Gastroesophageal sphincter (tissue), 3 donors: ENCODE measurements at regions not wholly inside any gene's neighbourhood (a gene's known extent, or its start where the extent isn't known, plus 50 kb on each side); places are given as distances from the start of the nearest gene placed in this dataset.

Experiments
- CTCF ChIP-seq, 4 experiments: fragments of 200-600 bp in 2 of 4; fragments of 450-650 bp in 2 of 4; sonication (generic) in 1 of 4; IDR thresholded peaks; one replicate each; pipeline ENCODE4 v1.5.1; 2017 to 2019; ENCODE audit warnings: antibody characterized with exemption in 4 of 4, mild to moderate bottlenecking in 2 of 4, moderate library complexity in 2 of 4
- EP300 ChIP-seq: sonication (generic); formaldehyde crosslinking; IDR thresholded peaks from one replicate; pipeline ENCODE4 v1.6.1; 2017; ENCODE audit warnings: antibody characterized with exemption, mild to moderate bottlenecking

- no peak for TF ChIP-seq CTCF (IDR thresholded peaks at IDR 0.05)
- no peak for TF ChIP-seq EP300
Observed at GRCh38 chr11:106418791-106419190, 341.3 kb downstream of the AASDHPPT start.
